HG03460 (cell line): ENCODE measurements at regions not wholly inside any gene's neighbourhood (a gene's known extent, or its start where the extent isn't known, plus 50 kb on each side); places are given as distances from the start of the nearest gene placed in this dataset.

Experiments
- ATAC-seq: cut with Tn5 transposase; IDR thresholded peaks from one replicate; pipeline ENCODE4 v1.9.1; 2021; ENCODE audit not compliant: unreplicated experiment

GRCh38 chr3:102104033-102104432, 254.7 kb downstream of the NFKBIZ start:
- no peak for ATAC-seq

- ATAC-seq, result no peak
These were observed 255.9 kb downstream of the NFKBIZ start for GRCh38 chr3:102105193-102105592.

- no peak for ATAC-seq
These were observed 257.2 kb downstream of the NFKBIZ start for GRCh38 chr3:102106416-102107097.

- ATAC-seq, result no peak
These were observed 263.5 kb downstream of the NFKBIZ start for GRCh38 chr3:102112704-102113230.

GRCh38 chr3:102113421-102114041, 264.2 kb downstream of the NFKBIZ start:
- ATAC-seq, result no peak

- no peak for ATAC-seq
These were observed 265.1 kb downstream of the NFKBIZ start for GRCh38 chr3:102114264-102114979.

- ATAC-seq, result no peak
These were observed 273.2 kb downstream of the NFKBIZ start for GRCh38 chr3:102122527-102122926.

GRCh38 chr3:102123590-102124190, 274.4 kb downstream of the NFKBIZ start:
- no peak for ATAC-seq

GRCh38 chr3:102124282-102124681, 275.0 kb downstream of the NFKBIZ start:
- ATAC-seq, result no peak

- ATAC-seq, result no peak
These were observed 275.4 kb downstream of the NFKBIZ start for GRCh38 chr3:102124704-102125103.

- ATAC-seq, result no peak
These were observed 276.1 kb downstream of the NFKBIZ start for GRCh38 chr3:102125197-102125993.

- no peak for ATAC-seq
These were observed 276.7 kb downstream of the NFKBIZ start for GRCh38 chr3:102125994-102126368.

GRCh38 chr3:102129760-102130608, 280.7 kb downstream of the NFKBIZ start:
- ATAC-seq, result no peak

- ATAC-seq, result no peak
These were observed 283.1 kb downstream of the NFKBIZ start for GRCh38 chr3:102132370-102132769.

GRCh38 chr3:102133376-102133775, 284.1 kb downstream of the NFKBIZ start:
- no peak for ATAC-seq

- no peak for ATAC-seq
These were observed 286.0 kb downstream of the NFKBIZ start for GRCh38 chr3:102135316-102135715.

GRCh38 chr3:102136183-102136582, 286.9 kb downstream of the NFKBIZ start:
- no peak for ATAC-seq

GRCh38 chr3:102140116-102140515, 290.8 kb downstream of the NFKBIZ start:
- no peak for ATAC-seq

GRCh38 chr3:102141096-102141927, 292.0 kb downstream of the NFKBIZ start:
- ATAC-seq, result no peak
